ENCODE measurements at regions not wholly inside any gene's neighbourhood (a gene's known extent, or its start where the extent isn't known, plus 50 kb on each side); places are given as distances from the start of the nearest gene placed in this dataset.

- no peak for TF ChIP-seq CTCF (IDR thresholded peaks at IDR 0.05; ENCODE audit: unreplicated experiment)
- Mint-ChIP-seq H3K9me3 (ENCODE audit: unreplicated experiment) (no peaks in the 10 kb centered on the region), H3K27ac (ENCODE audit: unreplicated experiment) (no peak overlapping the region), H3K4me3 (ENCODE audit: unreplicated experiment) (no peak overlapping the region), H3K4me1 (ENCODE audit: unreplicated experiment) (no peaks in the 10 kb centered on the region), H3K27me3 (ENCODE audit: unreplicated experiment) (no peaks in the 10 kb centered on the region), H3K36me3 (ENCODE audit: low read depth, unreplicated experiment) (no peaks in the 10 kb centered on the region)
- no peak for DNase-seq (ENCODE audit: low spot score)
Measured at GRCh38 chr11:37574361-37574760, 976.3 kb upstream of the RAG2 start.

- Mint-ChIP-seq H3K4me1 (ENCODE audit: unreplicated experiment) (no peaks in the 10 kb centered on the region), H3K27ac (ENCODE audit: unreplicated experiment) (no peak overlapping the region), H3K4me3 (ENCODE audit: unreplicated experiment) (no peak overlapping the region), H3K36me3 (ENCODE audit: low read depth, unreplicated experiment) (no peaks in the 10 kb centered on the region), H3K9me3 (ENCODE audit: unreplicated experiment) (no peaks in the 10 kb centered on the region), H3K27me3 (ENCODE audit: unreplicated experiment) (no peaks in the 10 kb centered on the region)
- no peak for DNase-seq (ENCODE audit: low spot score)
- no peak for TF ChIP-seq CTCF (IDR thresholded peaks at IDR 0.05; ENCODE audit: unreplicated experiment)
Measured at GRCh38 chr11:37572491-37573171, 974.6 kb upstream of the RAG2 start.

GRCh38 chr11:37571246-37571645, 973.2 kb upstream of the RAG2 start:
- no peaks in the 10 kb centered on the region for H3K9me3 Mint-ChIP-seq (ENCODE audit: unreplicated experiment)
- no peak for TF ChIP-seq CTCF (IDR thresholded peaks at IDR 0.05; ENCODE audit: unreplicated experiment)
- H3K36me3 Mint-ChIP-seq (ENCODE audit: low read depth, unreplicated experiment), result no peaks in the 10 kb centered on the region
- no peaks in the 10 kb centered on the region for H3K27me3 Mint-ChIP-seq (ENCODE audit: unreplicated experiment)
- no peak for DNase-seq (ENCODE audit: low spot score)
- H3K27ac Mint-ChIP-seq (ENCODE audit: unreplicated experiment), result no peak overlapping the region
- H3K4me3 Mint-ChIP-seq (ENCODE audit: unreplicated experiment), result no peak overlapping the region
- H3K4me1 Mint-ChIP-seq (ENCODE audit: unreplicated experiment), result no peaks in the 10 kb centered on the region

- no peak for TF ChIP-seq CTCF (IDR thresholded peaks at IDR 0.05; ENCODE audit: unreplicated experiment)
- Mint-ChIP-seq H3K4me1 (ENCODE audit: unreplicated experiment) (peaks cover 8% of the 10 kb centered on the region), H3K27ac (ENCODE audit: unreplicated experiment) (no peak overlapping the region), H3K27me3 (ENCODE audit: unreplicated experiment) (no peaks in the 10 kb centered on the region), H3K36me3 (ENCODE audit: low read depth, unreplicated experiment) (no peaks in the 10 kb centered on the region), H3K9me3 (ENCODE audit: unreplicated experiment) (no peaks in the 10 kb centered on the region), H3K4me3 (ENCODE audit: unreplicated experiment) (no peak overlapping the region)
- no peak for DNase-seq (ENCODE audit: low spot score)
Measured at GRCh38 chr11:37560991-37561390, 963.0 kb upstream of the RAG2 start.

- Mint-ChIP-seq H3K9me3 (ENCODE audit: unreplicated experiment) (no peaks in the 10 kb centered on the region), H3K36me3 (ENCODE audit: low read depth, unreplicated experiment) (no peaks in the 10 kb centered on the region)
Measured at GRCh38 chr11:37560346-37560745, 962.3 kb upstream of the RAG2 start.

More at GRCh38 chr11:37560346-37560745, 962.3 kb upstream of the RAG2 start:
- no peaks in the 10 kb centered on the region for H3K27me3 Mint-ChIP-seq (ENCODE audit: unreplicated experiment)
- TF ChIP-seq CTCF (IDR thresholded peaks at IDR 0.05; ENCODE audit: unreplicated experiment), result no peak
- no peak for DNase-seq (ENCODE audit: low spot score)
- H3K27ac Mint-ChIP-seq (ENCODE audit: unreplicated experiment), result no peak overlapping the region
- H3K4me3 Mint-ChIP-seq (ENCODE audit: unreplicated experiment), result no peak overlapping the region
- H3K4me1 Mint-ChIP-seq (ENCODE audit: unreplicated experiment), result peaks cover 8% of the 10 kb centered on the region
